NCI-H82 treated with DMSO at 0.1 percent for 48 hours (cell line): ENCODE measurements at regions not wholly inside any gene's neighbourhood (a gene's known extent, or its start where the extent isn't known, plus 50 kb on each side); places are given as distances from the start of the nearest gene placed in this dataset.

Source experiments
- DNase-seq: peaks from one replicate; lab custom pipeline; 2025; ENCODE audit not compliant: unreplicated experiment; lab: John Stamatoyannopoulos, UW

DNA sequence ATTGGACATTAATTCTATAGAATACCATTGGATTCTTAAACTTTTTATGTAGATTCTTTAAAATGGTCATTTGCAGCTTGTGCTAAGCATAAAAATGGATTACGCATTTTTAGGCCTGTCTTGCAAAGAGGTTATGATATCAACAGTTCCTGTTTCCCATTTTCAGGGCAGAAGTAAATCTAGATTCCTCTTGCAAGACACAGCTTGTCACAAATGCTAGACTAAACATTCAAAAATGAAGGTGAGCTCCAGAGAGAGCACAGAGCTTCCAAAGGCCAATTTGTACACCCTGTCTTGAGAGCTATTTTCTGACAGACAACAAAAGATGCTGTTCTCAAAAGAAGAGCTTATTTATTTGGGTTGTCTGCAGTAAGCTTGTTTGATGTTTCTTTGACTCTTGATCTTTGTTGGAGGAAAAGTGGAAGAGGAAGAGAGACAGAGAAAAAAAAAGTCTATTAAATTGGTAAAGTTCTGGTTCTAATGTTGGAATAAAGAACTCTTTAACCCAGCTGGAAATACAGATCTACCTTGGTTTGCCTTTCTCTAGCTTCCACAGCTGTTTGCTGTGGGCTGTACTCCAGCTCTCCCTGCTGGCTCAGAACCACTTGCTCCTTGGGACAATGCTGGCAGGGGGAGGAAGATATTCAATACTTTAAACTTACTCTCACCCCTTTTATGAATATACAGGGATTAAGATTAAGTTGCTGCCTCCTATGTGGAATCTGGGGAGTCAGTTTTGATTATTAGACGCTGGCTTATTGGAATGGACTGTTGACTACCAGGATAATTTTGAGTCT is 651.8 kb downstream of the CDH11 start:
- DNase-seq: no peak

DNA sequence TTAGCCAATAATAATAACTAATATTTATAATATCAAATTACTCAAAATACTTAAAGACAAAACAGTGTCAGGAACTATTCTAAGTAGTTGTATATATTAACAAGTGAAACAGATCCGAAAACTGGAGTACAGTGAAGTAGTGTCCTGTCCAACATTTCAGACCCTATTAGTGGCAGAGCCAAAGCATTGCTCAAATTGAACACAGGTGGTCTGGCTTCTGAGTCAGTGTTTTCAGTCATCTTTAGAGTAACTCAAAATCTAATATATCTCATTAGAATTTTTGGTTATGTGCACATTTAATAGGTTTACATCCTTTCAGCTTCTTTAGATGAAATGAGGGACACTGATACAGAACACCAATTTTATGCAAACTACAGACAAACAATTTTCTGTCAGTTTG is 652.5 kb downstream of the CDH11 start:
- DNase-seq: no peak

DNA sequence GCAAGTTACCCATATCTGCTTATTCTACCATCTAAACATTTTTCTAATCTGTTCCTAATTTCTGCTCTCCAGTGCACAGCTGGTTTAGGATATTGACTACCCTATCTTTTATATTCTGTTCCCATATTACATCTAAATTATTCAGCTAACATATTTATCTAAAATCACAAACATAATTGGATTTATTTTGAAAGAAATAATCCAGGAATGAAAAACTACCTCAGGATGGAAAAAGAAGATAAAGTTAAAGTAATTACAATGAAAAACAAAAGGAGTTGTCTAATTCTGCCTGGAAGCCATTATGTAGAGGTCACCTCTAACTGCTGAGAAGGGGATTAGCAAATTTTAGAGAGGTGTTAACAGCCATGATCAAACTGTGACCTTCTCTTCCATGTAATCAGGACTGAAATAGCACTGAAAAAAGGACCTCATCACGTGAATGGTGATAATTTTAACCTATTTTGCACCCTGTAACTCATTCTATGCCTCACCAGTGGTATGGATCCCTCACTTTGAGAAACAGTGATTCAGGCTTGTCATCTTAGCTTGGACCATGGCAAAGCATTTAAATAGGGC is 653.3 kb downstream of the CDH11 start:
- DNase-seq: no peak

DNA sequence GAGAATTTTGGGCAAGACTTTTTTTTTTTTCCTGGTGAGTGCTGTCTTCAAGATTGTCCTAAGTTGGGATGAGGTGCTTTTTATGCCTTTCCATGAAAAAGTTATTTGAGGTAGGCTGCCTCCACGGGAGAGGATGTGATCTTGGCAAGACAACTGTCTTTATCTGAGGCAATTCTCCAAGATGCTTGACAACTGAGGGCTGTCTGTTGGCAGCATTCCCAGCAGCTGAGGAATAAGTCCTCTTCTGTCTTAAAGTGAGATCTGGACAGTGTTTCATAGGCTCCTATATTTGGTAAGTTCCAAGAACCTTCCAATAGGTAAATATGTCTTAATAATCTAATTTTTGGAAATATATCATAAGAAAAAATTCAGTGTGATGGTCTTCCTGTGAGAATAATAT is 662.0 kb downstream of the CDH11 start:
- DNase-seq: no peak

DNA sequence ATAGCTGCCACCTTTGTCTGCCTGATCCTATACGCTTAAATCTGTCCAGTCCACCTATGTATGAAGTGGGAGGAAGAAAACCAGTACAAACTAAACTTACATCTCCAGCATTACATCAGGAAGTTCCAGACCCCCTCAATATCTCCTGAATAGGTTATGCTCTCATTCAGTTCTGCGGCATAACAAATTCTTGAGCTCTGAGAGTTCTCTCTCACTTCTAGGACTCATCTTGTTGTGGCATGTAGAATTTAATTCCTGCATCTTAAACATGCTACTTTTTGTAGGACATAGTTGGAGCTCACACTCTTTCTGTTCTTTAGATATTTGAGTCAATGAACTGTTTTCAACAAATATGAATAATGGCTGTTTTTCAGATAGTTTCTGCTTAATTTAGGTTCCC is 662.5 kb downstream of the CDH11 start:
- DNase-seq: no peak

DNA sequence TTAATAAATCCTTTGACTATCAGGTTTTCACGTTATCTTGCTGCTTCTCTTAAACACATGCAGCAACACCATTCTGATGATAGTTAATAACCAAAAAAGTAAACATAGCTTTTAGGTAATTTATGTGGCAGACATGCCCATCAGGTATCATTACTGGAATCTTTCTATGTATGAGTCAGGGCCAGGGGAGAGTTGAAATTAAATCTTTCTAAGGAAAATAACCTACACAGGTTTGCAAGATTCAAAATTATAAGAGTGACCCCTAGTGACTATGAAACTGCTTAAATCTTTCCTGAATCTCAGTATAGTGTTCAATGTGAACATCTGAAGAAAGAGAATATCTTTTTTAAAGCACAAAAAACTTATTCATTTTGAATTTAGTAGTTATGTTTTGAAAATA is 666.6 kb downstream of the CDH11 start:
- no peak for DNase-seq

DNA sequence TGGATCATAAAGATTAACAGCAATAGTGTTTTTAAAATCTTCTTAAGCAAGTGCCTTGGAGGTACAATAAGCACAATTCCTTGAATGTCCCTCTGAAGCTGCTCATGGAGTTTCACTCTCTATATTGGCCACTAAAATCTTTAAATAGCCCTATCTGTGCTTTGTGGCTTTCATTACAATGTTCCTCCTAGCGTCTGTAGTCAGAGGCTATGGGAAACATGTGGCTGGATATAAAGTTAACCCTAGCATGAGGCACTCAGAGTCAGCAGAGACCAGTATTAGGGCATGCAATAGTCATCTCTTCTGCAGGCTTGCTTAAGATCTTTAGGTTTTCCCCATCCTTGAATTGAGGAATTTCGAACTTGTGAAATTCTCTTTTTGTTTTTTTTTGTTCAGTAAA is 668.2 kb downstream of the CDH11 start:
- no peak for DNase-seq

DNA sequence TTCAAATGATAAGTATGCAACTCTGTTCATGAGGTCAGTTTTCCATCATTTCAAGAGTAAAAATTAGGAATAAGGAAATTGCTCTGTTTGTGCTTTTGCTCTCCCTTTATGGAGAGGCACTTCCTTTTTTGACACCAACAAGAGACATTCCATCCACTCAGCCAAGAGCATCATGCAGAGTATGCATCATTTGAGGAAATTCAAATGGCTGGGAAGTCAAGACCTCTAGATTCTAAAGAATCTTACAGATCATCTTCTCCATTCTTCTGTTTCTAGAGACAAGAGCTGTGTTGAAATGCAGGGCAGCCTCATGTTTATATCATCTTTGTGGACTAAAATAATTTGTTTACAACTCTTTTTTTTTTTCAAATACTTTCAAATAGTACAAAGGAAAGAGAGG is 669.4 kb downstream of the CDH11 start:
- DNase-seq: no peak

DNA sequence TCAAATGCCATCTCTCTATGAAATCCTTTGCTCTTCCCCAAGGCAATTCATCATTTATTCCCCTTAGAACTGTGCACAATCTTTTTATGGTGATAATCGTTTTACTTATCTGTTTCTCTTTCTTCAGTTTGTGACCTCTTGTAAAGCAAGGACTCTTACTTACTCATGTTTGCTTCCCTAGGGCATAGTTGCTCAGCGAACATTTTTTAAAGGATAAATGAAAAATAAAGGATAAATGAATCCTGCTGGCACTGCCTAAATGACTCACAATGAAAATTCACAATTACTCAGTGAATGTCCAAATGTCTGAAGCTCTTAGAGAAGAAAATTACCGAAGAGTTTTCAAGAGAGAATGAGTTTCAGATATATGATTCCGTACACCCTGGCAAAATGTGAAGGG is 671.7 kb downstream of the CDH11 start:
- DNase-seq: no peak

DNA sequence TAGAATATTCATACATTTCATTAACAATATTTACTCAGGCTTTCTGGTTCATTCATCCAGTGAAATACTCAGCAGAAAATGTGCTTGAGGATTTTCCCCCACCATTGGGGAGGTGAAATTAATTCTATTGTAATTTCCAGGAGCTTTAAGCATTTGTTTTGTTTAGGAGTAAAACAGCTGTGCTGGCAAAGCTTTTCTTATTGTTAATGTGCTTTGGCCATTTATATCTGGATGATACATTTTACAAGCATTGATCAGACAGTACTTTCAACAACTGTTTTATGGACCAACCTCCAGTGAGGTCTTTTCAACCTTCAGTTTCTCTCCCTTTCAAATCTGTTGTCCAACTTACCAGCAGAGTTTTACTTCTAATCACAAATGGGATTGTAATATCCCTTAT is 672.4 kb downstream of the CDH11 start:
- DNase-seq: no peak

DNA sequence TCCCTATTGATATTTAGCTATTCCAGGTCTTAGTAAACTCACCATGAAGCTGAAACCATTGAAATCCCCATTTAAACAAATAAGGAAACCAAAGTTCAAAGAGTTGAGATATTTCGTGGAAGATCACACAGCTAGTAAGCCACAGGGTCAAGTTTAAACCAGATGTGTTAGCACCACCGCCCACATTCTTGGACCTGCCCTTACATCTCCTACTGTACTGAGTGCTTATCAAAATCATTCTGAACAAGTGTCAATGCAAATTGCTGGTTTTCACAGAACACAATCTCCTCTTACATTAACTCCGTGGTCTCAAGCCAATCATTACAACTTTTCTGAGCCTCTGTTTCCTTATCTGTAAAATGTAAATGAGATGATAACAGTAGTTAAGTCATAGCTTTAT is 676.2 kb downstream of the CDH11 start:
- no peak for DNase-seq

DNA sequence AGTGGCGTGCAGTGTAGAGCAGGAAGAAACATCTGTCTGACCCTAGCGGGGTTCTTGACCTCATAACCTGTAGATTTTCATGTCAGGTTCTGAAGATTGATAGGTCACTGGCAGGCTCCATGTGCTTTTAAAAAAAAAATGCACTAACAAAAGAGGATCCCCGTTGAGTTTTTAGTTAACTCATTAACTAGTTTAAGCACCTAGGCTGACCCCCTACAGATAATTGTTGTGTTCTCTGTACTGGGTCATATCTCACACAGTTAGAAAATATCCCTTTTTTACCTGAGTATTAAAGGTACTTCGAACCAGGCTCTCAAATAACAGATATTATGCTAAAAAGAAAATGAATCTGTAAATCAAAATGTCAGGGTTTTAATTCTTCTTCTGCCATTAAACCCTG is 676.6 kb downstream of the CDH11 start:
- no peak for DNase-seq

DNA sequence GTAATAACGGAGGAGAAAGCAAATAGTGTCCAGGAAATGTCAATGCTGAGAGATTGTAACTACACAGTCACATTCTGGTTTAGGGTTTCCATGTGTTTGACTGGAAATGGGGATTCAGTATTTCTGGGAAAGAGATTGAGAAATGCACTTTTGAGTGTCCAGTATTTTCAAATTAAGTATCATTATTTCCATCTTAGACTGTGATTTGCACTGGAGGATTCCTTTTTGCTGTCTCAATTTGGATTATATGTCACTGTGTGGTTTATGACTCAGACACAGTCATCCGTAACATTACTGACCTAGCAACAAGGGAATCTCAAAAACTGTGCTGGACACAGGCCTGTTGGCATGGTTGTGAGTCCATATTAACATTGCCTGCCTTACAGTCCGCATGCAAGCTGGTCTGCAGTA is 681.4 kb downstream of the CDH11 start:
- no peak for DNase-seq

DNA sequence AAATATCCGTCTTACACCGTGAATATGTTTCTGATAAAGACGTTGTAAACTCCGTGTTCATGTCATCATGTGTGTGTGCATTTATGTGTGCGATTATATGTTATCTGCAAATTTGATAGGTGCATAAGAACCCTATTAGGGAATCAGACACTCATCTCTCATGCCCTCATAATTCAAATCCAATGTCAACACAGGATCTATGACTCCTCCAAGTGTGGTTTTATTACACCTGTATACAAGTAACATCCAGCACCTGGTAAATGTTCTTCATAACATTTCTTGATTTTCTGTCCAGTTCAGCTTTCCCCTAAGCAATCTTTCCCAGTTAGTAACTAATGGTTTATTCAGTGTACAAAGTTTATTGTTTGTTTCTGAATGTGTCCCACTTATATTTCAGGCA is 681.9 kb downstream of the CDH11 start:
- no peak for DNase-seq

DNA sequence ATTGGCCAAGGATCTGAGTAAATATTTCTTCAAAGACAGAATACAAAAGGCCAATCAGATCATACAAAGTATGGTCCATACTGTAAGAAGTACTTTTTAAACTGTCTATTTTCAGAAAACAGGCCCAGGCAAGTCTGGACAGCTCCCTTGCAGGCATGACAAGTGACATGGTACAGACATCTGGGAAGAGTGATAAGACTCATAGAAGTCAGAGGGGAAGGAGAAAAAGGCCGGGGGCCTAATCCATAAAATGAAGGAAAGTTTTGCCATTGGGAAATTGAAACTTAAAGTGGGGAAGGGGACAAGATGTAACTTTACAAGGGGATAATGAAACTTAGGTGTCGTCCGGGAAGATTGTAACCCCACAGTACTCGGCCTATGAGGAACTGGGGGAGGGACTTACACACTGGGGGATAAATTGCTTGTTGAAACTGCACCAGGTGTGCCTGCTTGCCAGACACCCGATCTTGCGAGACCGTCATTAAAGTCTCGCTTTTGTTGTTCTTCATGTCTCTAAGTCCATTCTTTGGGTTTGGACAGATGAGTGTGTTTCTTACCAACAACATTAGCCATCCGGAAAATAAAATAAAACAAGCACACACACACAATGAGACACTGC is 684.0 kb downstream of the CDH11 start:
- DNase-seq: no peak

DNA sequence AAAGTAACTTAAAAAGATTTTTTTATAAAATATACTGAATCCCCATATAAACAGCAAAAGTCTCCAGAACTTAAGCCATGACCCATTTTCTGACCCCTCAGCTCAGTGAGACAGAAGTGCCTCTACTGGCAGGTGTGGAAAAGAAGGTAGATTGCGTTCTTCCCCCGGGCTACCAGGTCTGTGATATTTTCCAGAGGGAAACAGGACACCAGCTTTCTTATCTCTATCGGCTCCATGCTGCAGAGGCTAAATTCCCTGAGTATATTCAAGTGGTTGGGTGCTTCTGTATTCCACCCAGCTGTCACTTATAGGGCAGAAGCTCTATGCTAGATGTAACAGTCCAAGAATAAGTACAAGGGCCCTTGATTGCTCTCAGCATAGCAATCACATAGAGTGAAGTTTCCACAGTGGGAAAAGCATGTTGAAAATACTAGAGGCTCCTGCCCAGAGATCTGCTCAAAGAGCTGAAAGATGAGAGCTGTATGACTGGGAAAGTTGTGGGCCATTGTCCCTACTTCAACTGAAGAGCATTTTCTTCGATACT is 687.3 kb downstream of the CDH11 start:
- no peak for DNase-seq

DNA sequence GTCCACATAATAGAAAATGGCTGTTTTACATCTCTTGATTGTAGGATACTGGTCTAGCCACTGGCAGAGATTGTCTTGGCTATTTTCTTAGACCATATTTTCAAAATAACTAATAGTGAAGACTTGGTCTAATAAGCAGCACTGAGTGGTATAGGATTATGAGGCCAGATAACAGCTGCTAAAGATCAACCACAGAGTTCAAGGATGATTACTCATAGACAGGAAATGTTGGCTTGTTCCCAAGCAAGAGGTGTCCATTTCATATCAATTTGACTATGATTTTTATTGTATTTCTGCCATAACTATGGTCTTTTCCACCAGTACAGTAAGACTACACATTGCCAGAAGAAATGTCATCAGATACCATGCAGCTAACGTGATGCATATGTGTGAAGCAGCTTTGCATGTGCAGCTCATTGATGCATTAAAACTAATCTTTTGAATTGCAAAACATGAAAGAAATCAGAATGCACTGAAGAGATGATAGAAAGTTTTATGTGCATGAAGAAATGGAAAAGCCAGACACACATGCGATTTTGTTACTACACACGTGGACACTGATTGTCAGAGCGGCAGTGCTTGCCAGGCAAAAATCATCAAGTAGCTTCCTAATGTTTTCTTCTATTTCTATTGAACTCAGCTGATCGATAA is 693.3 kb downstream of the CDH11 start:
- DNase-seq: peak; percentile 12

DNA sequence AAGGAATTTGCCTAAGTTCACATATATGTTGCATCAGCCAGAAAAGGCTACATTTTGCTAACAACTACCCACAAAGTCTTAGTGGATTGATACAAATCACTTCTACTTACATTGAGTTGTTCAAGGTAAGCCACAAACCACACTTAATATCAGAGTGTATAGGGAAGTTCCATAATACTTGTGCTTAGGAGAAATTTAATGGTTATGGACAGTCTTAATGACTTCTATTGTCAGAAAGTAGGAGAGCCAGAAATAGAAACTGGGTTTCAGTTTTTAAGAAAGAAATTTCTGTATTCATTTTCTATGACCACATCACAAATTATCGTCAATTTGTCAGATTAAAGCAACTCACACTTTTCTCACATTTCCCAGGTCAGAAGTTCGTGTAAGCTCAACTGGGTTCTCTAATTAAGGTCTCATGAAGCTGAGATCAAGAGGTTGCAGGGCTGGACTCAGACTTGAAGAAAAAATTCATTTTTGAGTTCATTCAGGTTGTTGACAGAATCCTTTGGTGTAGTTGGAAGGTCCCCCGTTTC is 695.7 kb downstream of the CDH11 start:
- no peak for DNase-seq

DNA sequence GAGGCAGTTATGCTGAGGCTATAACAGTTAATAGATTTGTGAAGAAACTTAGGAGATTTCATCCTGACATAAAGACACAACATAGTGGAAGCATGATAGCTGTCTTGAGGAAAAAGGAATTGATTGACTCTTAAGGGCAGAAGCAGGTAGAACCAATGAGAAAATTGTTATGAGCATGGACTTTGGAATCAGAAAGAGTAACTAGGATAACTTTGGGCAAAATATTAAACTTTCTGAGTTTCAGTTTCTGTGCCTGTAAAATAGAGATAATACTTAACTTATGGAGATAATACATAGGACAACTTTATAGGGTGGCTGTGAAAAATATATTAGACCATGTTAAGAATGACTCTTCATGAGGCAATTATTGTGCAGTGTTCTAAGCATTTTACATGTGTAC is 696.5 kb downstream of the CDH11 start:
- no peak for DNase-seq

DNA sequence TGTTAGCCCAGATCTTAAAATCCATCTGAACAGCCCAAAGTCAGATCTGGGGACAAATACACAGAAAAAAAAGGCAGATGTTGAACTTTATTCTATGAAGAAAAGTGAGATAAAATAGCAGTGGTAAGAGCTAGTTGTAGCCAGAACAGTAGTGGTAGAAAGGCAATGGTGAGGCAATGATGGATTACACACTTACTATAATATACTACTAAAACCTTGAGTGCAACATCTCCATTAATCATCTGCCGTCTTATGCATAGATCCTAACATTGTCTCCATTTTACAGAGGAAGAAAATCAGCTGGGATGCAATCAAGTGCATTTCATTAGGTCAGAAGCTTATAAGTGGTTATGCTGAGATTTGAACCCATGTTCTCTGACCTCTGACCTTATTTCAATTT is 699.6 kb downstream of the CDH11 start:
- no peak for DNase-seq

DNA sequence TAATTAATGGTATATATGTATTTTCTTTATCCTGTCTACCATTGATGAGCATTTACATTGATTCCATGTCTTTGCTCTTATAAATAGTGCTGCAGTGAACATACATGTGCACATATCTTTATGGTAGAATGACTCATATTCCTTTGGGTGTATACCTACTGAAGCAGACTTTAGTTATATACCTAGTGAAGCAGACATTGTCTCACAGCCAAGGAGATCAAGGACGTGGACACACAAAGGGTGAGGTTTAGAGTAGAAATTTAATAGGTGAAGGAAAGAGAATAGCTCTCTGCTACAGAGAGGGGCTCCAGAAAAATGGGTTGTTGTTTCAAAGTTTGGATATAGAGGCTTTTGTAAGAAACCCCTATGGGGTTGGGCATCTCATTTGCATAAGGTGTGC is 700.3 kb downstream of the CDH11 start:
- DNase-seq: no peak

DNA sequence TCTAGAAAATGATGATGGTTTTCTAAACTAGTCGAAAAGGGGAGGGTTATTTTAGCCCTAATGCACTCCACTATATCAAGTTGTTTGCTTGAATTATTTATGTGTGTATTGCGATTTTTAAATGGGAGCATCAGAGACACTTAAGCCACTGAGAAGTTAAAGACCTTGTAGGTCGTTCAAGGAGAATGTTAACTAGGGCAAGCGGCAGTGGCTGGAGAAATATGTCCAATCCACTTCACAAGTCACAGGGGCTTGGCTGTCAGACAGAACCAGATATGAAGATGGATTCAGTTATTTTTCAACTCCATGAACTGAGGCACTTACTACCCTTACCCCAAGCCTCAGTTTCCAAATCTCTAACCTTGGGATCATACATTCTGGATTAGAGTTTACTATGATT is 702.0 kb downstream of the CDH11 start:
- peak; percentile 60 for DNase-seq
